GM23338 (cell line): ENCODE measurements at regions not wholly inside any gene's neighbourhood (a gene's known extent, or its start where the extent isn't known, plus 50 kb on each side); places are given as distances from the start of the nearest gene placed in this dataset.

ENCODE experiments used
- ATAC-seq: fragments of 200-7000 bp; cut with Tn5 transposase; 3 replicates; pipeline ENCODE4 v1.9.1; 2020
- DNase-seq: peaks from one replicate; pipeline ENCODE4 v3.0.0-alpha.2; 2015; ENCODE audit warnings: low spot score
- H2AFZ ChIP-seq: fragments of 200-600 bp; sonication (generic); 2 replicates; pipeline ENCODE4 v1.8.0; 2016; ENCODE audit warnings: antibody characterized with exemption, mild to moderate bottlenecking, moderate library complexity
- H3F3A ChIP-seq: fragments of 200-600 bp; sonication (generic); replicated peaks from 2 replicates; pipeline ENCODE4 v1.8.0; 2017; ENCODE audit warnings: antibody characterized with exemption, mixed run types, low read depth
- H3K27ac ChIP-seq: fragments of 200-600 bp; sonication (generic); 2 replicates; pipeline ENCODE4 v1.6.1; 2016; ENCODE audit warnings: low read depth
- H3K27me3 ChIP-seq: fragments of 200-600 bp; sonication (generic); 2 replicates; pipeline ENCODE4 v1.8.0; 2016; ENCODE audit warnings: mild to moderate bottlenecking, mixed run types, moderate library complexity; ENCODE audit not compliant: insufficient read depth
- H3K36me3 ChIP-seq: fragments of 200-600 bp; sonication (generic); 2 replicates; pipeline ENCODE4 v1.8.0; 2016; ENCODE audit warnings: mild to moderate bottlenecking; ENCODE audit not compliant: insufficient read depth
- H3K4me1 ChIP-seq: fragments of 200-600 bp; sonication (generic); 2 replicates; pipeline ENCODE4 v1.8.0; 2016; ENCODE audit warnings: mild to moderate bottlenecking, moderate library complexity; ENCODE audit not compliant: insufficient read depth
- H3K4me2 ChIP-seq: fragments of 200-600 bp; sonication (generic); 2 replicates; pipeline ENCODE4 v1.7.1; 2017; ENCODE audit warnings: mixed run types
- H3K4me3 ChIP-seq: fragments of 200-600 bp; sonication (generic); 2 replicates; pipeline ENCODE4 v1.6.1; 2016; ENCODE audit warnings: mixed run types
- H3K79me2 ChIP-seq: fragments of 200-600 bp; sonication (generic); replicated peaks from 2 replicates; pipeline ENCODE4 v1.8.0; 2017; ENCODE audit warnings: mild to moderate bottlenecking; ENCODE audit not compliant: insufficient read depth
- H3K9me2 ChIP-seq: fragments of 200-600 bp; sonication (generic); 2 replicates; pipeline ENCODE4 v1.8.0; 2017; ENCODE audit not compliant: insufficient read depth
- H4K20me1 ChIP-seq: fragments of 200-600 bp; sonication (generic); replicated peaks from 2 replicates; pipeline ENCODE4 v1.8.0; 2017; ENCODE audit warnings: mild to moderate bottlenecking; ENCODE audit not compliant: insufficient read depth
- H3K27ac Mint-ChIP-seq: 2 replicates; pipeline ENCODE4 v1.8.0; 2020; ENCODE audit warnings: inconsistent platforms, mild to moderate bottlenecking, moderate library complexity, mixed read lengths
- H3K27me3 Mint-ChIP-seq: 3 replicates; pipeline ENCODE4 v1.8.0; 2022; ENCODE audit warnings: low read depth, mild to moderate bottlenecking, moderate library complexity, mixed read lengths, inconsistent platforms; ENCODE audit not compliant: insufficient read depth, poor library complexity
- H3K36me3 Mint-ChIP-seq: 3 replicates; pipeline ENCODE4 v1.8.0; 2021; ENCODE audit warnings: low read depth, mild to moderate bottlenecking, inconsistent platforms, moderate library complexity, mixed read lengths
- H3K4me1 Mint-ChIP-seq: 3 replicates; pipeline ENCODE4 v1.8.0; 2020; ENCODE audit warnings: mild to moderate bottlenecking, inconsistent platforms, mixed read lengths
- H3K4me3 Mint-ChIP-seq: 3 replicates; pipeline ENCODE4 v1.8.0; 2021; ENCODE audit warnings: moderate library complexity, mild to moderate bottlenecking, inconsistent platforms, mixed read lengths
- H3K9me3 Mint-ChIP-seq: 3 replicates; pipeline ENCODE4 v1.8.0; 2020; ENCODE audit warnings: moderate library complexity, mild to moderate bottlenecking, inconsistent platforms, mixed read lengths
- CREB1 ChIP-seq: fragments of 250-450 bp; sonication (Bioruptor Pico); IDR thresholded peaks from 2 replicates; pipeline ENCODE4 v1.5.0; 2020; ENCODE audit warnings: low read depth, mild to moderate bottlenecking, moderate library complexity
- EZH2phosphoT487 ChIP-seq: fragments of 200-600 bp; sonication (generic); IDR thresholded peaks from one replicate; pipeline ENCODE4 v1.8.1; 2018; ENCODE audit warnings: antibody characterized with exemption; ENCODE audit not compliant: unreplicated experiment
- JUNB ChIP-seq: IDR thresholded peaks from one replicate; pipeline ENCODE4 v1.6.1; 2016; ENCODE audit warnings: antibody characterized with exemption; ENCODE audit not compliant: unreplicated experiment
- NANOG ChIP-seq: IDR thresholded peaks from 2 replicates; pipeline ENCODE4 v1.6.1; 2016; ENCODE audit warnings: antibody characterized with exemption, borderline replicate concordance
- STAT1 ChIP-seq: IDR thresholded peaks from one replicate; pipeline ENCODE4 v1.6.1; 2016; ENCODE audit warnings: antibody characterized with exemption; ENCODE audit not compliant: unreplicated experiment
- ZNF114 ChIP-seq: fragments of 250-450 bp; sonication (Bioruptor Pico); IDR thresholded peaks from 2 replicates; pipeline ENCODE4 v1.5.0; 2020; ENCODE audit warnings: mild to moderate bottlenecking, moderate library complexity
- ZNF331 ChIP-seq: fragments of 250-450 bp; sonication (Bioruptor Pico); IDR thresholded peaks from 2 replicates; pipeline ENCODE4 v1.5.0; 2020; ENCODE audit warnings: low read depth, mild to moderate bottlenecking, moderate library complexity
- TF ChIP-seq, protein P1 (sequence below): IDR thresholded peaks from 2 replicates; pipeline ENCODE4 v1.6.1; 2016; ENCODE audit warnings: antibody characterized with exemption
- TF ChIP-seq, protein P2 (sequence below): fragments of 250-450 bp; sonication (Bioruptor Pico); IDR thresholded peaks from 2 replicates; pipeline ENCODE4 v1.5.0; 2020; ENCODE audit warnings: mild to moderate bottlenecking, moderate library complexity
- TF ChIP-seq, protein P3 (sequence below), 2 experiments: fragments of 200-600 bp in 1 of 2; sonication (generic) in 1 of 2; conservative IDR thresholded peaks; 2 replicates each; pipeline versions ENCODE4 v1.5.1 to v1.6.1; 2016 to 2017; ENCODE audit warnings: antibody characterized with exemption in 2 of 2, low read depth in 2 of 2, mild to moderate bottlenecking in 2 of 2, moderate library complexity in 1 of 2
- TF ChIP-seq, protein P4 (sequence below): IDR thresholded peaks from one replicate; pipeline ENCODE4 v1.6.1; 2018; ENCODE audit warnings: antibody characterized with exemption; ENCODE audit not compliant: unreplicated experiment

DNA sequence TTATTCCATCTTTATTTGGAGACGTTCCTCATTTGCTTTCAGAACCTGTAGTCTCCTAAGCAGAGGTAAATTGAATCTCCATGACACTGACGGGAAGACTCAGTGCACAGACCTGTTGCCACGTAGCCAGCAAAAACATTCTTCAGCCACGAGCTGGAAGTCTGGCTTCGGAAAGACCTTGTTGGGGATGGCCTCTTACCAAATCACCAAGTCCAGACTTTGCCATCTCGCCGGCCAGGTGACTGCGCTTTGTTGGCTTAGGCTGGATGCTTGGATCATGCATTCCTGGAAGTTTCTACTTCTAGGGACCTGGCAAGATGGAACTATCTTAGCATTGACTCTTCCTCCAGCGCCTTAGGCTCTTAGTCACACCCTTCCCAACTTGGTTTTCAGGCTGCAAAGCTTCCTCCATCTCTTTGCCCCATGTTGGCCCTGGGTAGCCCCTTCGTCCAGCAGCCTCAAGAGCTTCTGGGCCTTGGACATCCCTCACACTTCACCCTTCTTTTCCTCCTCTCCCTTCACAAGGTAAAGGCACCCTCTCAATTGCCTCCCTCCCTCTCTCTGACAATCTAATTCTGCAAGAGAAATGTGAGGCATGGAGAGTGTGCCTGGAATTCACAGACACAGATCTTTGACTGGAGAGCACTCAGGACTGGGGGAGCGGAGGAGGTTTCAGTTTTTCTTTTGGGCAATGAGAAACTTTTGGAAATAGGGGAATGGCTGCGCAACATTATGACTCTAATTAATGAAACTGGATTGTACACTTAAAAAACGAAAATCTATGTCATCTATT lies 451.9 kb upstream of the MKI67 start:
- Mint-ChIP-seq H3K27me3 (peaks cover 22% of the 10 kb centered on the region), H3K9me3 (peaks cover 9% of the 10 kb centered on the region; the same call in 2 of the 3 replicates), H3K4me1 (peaks cover 60% of the 10 kb centered on the region)

More for the DNA sequence above, 451.9 kb upstream of the MKI67 start:
- Histone ChIP-seq H3K9me2 (peaks cover 17% of the 10 kb centered on the region), H4K20me1 (no peaks in the 10 kb centered on the region), H3K27me3 (no peaks in the 10 kb centered on the region), H3K4me1 (peaks cover 23% of the 10 kb centered on the region), H3F3A (no peaks in the 10 kb centered on the region), H3K36me3 (no peaks in the 10 kb centered on the region), H3K4me3 (no peak overlapping the region), H2AFZ (no peak overlapping the region), H3K79me2 (no peaks in the 10 kb centered on the region), H3K27ac (no peak overlapping the region), H3K4me2 (no peak overlapping the region)
- ATAC-seq (no peak), DNase-seq (no peak)
- H3K4me3 Mint-ChIP-seq, result no peak overlapping the region; the same call in 2 of the 3 replicates
- TF ChIP-seq, protein P1, sequence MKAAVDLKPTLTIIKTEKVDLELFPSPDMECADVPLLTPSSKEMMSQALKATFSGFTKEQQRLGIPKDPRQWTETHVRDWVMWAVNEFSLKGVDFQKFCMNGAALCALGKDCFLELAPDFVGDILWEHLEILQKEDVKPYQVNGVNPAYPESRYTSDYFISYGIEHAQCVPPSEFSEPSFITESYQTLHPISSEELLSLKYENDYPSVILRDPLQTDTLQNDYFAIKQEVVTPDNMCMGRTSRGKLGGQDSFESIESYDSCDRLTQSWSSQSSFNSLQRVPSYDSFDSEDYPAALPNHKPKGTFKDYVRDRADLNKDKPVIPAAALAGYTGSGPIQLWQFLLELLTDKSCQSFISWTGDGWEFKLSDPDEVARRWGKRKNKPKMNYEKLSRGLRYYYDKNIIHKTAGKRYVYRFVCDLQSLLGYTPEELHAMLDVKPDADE, result no peak
- TF ChIP-seq, protein P2, sequence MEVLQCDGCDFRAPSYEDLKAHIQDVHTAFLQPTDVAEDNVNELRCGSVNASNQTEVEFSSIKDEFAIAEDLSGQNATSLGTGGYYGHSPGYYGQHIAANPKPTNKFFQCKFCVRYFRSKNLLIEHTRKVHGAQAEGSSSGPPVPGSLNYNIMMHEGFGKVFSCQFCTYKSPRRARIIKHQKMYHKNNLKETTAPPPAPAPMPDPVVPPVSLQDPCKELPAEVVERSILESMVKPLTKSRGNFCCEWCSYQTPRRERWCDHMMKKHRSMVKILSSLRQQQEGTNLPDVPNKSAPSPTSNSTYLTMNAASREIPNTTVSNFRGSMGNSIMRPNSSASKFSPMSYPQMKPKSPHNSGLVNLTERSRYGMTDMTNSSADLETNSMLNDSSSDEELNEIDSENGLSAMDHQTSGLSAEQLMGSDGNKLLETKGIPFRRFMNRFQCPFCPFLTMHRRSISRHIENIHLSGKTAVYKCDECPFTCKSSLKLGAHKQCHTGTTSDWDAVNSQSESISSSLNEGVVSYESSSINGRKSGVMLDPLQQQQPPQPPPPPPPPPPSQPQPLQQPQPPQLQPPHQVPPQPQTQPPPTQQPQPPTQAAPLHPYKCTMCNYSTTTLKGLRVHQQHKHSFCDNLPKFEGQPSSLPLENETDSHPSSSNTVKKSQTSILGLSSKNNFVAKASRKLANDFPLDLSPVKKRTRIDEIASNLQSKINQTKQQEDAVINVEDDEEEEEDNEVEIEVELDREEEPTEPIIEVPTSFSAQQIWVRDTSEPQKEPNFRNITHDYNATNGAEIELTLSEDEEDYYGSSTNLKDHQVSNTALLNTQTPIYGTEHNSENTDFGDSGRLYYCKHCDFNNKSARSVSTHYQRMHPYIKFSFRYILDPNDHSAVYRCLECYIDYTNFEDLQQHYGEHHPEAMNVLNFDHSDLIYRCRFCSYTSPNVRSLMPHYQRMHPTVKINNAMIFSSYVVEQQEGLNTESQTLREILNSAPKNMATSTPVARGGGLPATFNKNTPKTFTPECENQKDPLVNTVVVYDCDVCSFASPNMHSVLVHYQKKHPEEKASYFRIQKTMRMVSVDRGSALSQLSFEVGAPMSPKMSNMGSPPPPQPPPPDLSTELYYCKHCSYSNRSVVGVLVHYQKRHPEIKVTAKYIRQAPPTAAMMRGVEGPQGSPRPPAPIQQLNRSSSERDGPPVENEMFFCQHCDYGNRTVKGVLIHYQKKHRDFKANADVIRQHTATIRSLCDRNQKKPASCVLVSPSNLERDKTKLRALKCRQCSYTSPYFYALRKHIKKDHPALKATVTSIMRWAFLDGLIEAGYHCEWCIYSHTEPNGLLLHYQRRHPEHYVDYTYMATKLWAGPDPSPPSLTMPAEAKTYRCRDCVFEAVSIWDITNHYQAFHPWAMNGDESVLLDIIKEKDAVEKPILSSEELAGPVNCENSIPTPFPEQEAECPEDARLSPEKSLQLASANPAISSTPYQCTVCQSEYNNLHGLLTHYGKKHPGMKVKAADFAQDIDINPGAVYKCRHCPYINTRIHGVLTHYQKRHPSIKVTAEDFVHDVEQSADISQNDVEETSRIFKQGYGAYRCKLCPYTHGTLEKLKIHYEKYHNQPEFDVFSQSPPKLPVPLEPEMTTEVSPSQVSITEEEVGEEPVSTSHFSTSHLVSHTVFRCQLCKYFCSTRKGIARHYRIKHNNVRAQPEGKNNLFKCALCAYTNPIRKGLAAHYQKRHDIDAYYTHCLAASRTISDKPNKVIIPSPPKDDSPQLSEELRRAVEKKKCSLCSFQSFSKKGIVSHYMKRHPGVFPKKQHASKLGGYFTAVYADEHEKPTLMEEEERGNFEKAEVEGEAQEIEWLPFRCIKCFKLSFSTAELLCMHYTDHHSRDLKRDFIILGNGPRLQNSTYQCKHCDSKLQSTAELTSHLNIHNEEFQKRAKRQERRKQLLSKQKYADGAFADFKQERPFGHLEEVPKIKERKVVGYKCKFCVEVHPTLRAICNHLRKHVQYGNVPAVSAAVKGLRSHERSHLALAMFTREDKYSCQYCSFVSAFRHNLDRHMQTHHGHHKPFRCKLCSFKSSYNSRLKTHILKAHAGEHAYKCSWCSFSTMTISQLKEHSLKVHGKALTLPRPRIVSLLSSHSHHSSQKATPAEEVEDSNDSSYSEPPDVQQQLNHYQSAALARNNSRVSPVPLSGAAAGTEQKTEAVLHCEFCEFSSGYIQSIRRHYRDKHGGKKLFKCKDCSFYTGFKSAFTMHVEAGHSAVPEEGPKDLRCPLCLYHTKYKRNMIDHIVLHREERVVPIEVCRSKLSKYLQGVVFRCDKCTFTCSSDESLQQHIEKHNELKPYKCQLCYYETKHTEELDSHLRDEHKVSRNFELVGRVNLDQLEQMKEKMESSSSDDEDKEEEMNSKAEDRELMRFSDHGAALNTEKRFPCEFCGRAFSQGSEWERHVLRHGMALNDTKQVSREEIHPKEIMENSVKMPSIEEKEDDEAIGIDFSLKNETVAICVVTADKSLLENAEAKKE (CRISPR knock-in tag), result no peak
- no peak for TF ChIP-seq STAT1
- TF ChIP-seq ZNF331, result no peak
- no peak for TF ChIP-seq CREB1
- no peak for TF ChIP-seq JUNB
- TF ChIP-seq, protein P3, sequence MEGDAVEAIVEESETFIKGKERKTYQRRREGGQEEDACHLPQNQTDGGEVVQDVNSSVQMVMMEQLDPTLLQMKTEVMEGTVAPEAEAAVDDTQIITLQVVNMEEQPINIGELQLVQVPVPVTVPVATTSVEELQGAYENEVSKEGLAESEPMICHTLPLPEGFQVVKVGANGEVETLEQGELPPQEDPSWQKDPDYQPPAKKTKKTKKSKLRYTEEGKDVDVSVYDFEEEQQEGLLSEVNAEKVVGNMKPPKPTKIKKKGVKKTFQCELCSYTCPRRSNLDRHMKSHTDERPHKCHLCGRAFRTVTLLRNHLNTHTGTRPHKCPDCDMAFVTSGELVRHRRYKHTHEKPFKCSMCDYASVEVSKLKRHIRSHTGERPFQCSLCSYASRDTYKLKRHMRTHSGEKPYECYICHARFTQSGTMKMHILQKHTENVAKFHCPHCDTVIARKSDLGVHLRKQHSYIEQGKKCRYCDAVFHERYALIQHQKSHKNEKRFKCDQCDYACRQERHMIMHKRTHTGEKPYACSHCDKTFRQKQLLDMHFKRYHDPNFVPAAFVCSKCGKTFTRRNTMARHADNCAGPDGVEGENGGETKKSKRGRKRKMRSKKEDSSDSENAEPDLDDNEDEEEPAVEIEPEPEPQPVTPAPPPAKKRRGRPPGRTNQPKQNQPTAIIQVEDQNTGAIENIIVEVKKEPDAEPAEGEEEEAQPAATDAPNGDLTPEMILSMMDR (conservative IDR thresholded peaks at IDR 0.05; ENCODE audit: low read depth in 2 of 2), result no peak
- TF ChIP-seq EZH2phosphoT487, result no peak
- TF ChIP-seq, protein P4, sequence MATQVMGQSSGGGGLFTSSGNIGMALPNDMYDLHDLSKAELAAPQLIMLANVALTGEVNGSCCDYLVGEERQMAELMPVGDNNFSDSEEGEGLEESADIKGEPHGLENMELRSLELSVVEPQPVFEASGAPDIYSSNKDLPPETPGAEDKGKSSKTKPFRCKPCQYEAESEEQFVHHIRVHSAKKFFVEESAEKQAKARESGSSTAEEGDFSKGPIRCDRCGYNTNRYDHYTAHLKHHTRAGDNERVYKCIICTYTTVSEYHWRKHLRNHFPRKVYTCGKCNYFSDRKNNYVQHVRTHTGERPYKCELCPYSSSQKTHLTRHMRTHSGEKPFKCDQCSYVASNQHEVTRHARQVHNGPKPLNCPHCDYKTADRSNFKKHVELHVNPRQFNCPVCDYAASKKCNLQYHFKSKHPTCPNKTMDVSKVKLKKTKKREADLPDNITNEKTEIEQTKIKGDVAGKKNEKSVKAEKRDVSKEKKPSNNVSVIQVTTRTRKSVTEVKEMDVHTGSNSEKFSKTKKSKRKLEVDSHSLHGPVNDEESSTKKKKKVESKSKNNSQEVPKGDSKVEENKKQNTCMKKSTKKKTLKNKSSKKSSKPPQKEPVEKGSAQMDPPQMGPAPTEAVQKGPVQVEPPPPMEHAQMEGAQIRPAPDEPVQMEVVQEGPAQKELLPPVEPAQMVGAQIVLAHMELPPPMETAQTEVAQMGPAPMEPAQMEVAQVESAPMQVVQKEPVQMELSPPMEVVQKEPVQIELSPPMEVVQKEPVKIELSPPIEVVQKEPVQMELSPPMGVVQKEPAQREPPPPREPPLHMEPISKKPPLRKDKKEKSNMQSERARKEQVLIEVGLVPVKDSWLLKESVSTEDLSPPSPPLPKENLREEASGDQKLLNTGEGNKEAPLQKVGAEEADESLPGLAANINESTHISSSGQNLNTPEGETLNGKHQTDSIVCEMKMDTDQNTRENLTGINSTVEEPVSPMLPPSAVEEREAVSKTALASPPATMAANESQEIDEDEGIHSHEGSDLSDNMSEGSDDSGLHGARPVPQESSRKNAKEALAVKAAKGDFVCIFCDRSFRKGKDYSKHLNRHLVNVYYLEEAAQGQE, result no peak
- no peak for TF ChIP-seq NANOG
- TF ChIP-seq ZNF114 (CRISPR knock-in tag), result no peak
- H3K36me3 Mint-ChIP-seq, result peaks cover 14% of the 10 kb centered on the region; the same call in 2 of the 3 replicates
- no peak overlapping the region for H3K27ac Mint-ChIP-seq
